Upper lobe of left lung (tissue), 6 donors: ENCODE measurements at regions not wholly inside any gene's neighbourhood (a gene's known extent, or its start where the extent isn't known, plus 50 kb on each side); places are given as distances from the start of the nearest gene placed in this dataset.

Source experiments
- ATAC-seq, 2 donors: fragments of 200-7000 bp; cut with Tn5 transposase; one replicate each; pipeline ENCODE4 v1.9.1; 2022; ENCODE audit warnings: mild to moderate bottlenecking in 2 of 2, moderate library complexity in 2 of 2; ENCODE audit not compliant: low FRiP score in 2 of 2
- DNase-seq, 2 donors: peaks; one replicate each; pipeline ENCODE4 v3.0.0-alpha.2; 2019 to 2020
- H3K27ac ChIP-seq, 4 donors: fragments of 200-600 bp; sonication (generic); one replicate each; pipeline ENCODE4 v1.5.1; 2016 to 2019
- H3K27me3 ChIP-seq, 4 donors: fragments of 200-600 bp; sonication (generic); one replicate each; pipeline ENCODE4 v1.5.1; 2017 to 2019
- H3K36me3 ChIP-seq, 4 donors: fragments of 200-600 bp; sonication (generic); one replicate each; pipeline ENCODE4 v1.5.1; 2016 to 2019
- H3K4me1 ChIP-seq, 4 donors: fragments of 200-600 bp; sonication (generic); one replicate each; pipeline ENCODE4 v1.5.1; 2018 to 2019
- H3K4me3 ChIP-seq, 4 donors: fragments of 200-600 bp; sonication (generic); one replicate each; pipeline ENCODE4 v1.5.1; 2017 to 2019; ENCODE audit warnings: mild to moderate bottlenecking in 2 of 4, moderate library complexity in 1 of 4
- H3K9me3 ChIP-seq, 4 donors: fragments of 200-600 bp; sonication (generic); one replicate each; pipeline ENCODE4 v1.5.1; 2018 to 2019
- EP300 ChIP-seq, 4 donors: sonication (generic); formaldehyde crosslinking; IDR thresholded peaks; one replicate each; pipeline ENCODE4 v1.5.1; 2017; ENCODE audit warnings: antibody characterized with exemption in 4 of 4, control low read depth in 2 of 4
- POLR2A ChIP-seq, 4 donors: fragments of 450-650 bp; IDR thresholded peaks; one replicate each; pipeline ENCODE4 v1.5.1; 2016 to 2017; ENCODE audit warnings: antibody characterized with exemption in 4 of 4, mild to moderate bottlenecking in 2 of 4
- POLR2AphosphoS5 ChIP-seq, 2 donors: sonication (generic); formaldehyde crosslinking; IDR thresholded peaks; one replicate each; pipeline ENCODE4 v1.5.1; 2017; ENCODE audit warnings: antibody characterized with exemption in 2 of 2
- WGBS, 2 donors: methylation state at CpG; one replicate each; pipeline ENCODE4 v1.1.5; 2017 to 2018; 5-methylcytosine and 5-hydroxymethylcytosine counted together
- TF ChIP-seq, protein P1 (sequence below), 6 experiments: fragments of 450-650 bp in 4 of 6; fragments of 200-600 bp in 2 of 6; sonication (generic) in 2 of 6; IDR thresholded peaks; one replicate each; pipeline ENCODE4 v1.5.1; 2016 to 2019; ENCODE audit warnings: antibody characterized with exemption in 6 of 6
- donor health status: DM: no; HTN: no; CAD: no; lungs with moderate emphysema.
- donor health status: DM: no; HTN: yes; CAD: no; lungs with severe emphysema.

DNA sequence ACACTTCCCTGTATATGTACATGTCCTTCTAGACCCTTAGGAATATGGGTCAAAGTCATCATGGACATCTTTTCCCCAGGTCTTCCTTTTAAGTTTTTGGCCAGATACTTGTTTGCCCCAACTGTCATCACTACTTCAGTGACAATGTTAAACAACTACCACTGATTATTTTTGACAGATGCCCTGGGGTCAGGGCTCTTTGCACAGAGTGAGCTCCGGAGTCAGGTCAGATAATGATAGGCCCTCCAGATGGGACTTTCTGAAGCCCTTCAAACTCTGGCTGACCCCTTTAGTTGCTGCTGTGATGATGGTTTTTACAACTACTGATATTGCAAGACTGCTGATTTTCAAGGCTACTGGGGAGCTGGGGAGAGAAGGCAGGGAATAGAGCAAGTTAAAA is 449.4 kb upstream of the HS6ST1 start:
- Histone ChIP-seq H3K4me1 (no peaks in the 10 kb centered on the region), H3K9me3 (no peaks in the 10 kb centered on the region), H3K27ac (no peak overlapping the region), H3K4me3 (no peak overlapping the region), H3K27me3 (no peaks in the 10 kb centered on the region), H3K36me3 (no peaks in the 10 kb centered on the region)
- WGBS, 2 donors = 85 to 87% methylated on average over 1 of the region's 1 CpG
- no peak for ATAC-seq
- DNase-seq = no peak
- TF ChIP-seq POLR2AphosphoS5 (IDR thresholded peaks at IDR 0.05) = no peak

DNA sequence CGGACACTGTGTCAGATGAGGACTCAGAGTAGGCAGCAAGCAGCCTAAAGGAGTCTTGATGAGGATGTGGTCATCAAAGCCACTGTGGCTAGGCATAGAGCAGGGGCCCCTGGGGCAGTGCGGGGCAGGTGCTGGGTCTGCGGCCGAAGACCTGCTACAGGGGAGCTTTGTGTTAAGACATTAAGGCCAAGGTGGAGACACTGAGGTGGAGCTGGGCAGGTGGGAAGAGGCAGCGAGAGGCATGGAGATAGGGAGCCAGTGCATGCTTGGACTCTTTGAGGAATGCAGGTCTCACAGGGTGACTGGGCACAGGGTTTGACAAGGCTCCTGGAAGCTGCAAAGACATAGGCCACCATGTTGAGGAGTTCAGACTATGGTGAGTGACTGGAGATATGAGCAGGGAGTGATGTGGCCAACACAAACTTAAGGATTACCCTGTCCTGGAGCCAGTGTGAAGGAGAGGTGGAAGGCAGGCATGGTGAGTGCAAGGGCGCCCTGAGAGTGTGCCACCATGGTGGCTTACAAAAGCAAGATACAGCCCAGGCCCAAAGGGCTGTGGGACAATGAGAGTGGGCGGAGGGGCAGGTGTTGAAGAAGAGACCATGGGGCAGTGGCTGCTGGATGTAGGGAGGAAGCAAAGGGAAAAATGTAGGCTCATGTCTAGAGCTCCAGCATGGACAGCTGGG is 450.9 kb upstream of the HS6ST1 start:
- no peak for ATAC-seq
- no peaks in the 10 kb centered on the region for H3K4me1 ChIP-seq
- 92 to 93% methylated on average over 7 of the region's 7 CpGs for WGBS, 2 donors
- H3K9me3 ChIP-seq = no peaks in the 10 kb centered on the region
- no peak for TF ChIP-seq POLR2A (IDR thresholded peaks at IDR 0.05)
- no peak for TF ChIP-seq EP300 (IDR thresholded peaks at IDR 0.05)
- TF ChIP-seq POLR2AphosphoS5 (IDR thresholded peaks at IDR 0.05) = no peak
- TF ChIP-seq, protein P1, sequence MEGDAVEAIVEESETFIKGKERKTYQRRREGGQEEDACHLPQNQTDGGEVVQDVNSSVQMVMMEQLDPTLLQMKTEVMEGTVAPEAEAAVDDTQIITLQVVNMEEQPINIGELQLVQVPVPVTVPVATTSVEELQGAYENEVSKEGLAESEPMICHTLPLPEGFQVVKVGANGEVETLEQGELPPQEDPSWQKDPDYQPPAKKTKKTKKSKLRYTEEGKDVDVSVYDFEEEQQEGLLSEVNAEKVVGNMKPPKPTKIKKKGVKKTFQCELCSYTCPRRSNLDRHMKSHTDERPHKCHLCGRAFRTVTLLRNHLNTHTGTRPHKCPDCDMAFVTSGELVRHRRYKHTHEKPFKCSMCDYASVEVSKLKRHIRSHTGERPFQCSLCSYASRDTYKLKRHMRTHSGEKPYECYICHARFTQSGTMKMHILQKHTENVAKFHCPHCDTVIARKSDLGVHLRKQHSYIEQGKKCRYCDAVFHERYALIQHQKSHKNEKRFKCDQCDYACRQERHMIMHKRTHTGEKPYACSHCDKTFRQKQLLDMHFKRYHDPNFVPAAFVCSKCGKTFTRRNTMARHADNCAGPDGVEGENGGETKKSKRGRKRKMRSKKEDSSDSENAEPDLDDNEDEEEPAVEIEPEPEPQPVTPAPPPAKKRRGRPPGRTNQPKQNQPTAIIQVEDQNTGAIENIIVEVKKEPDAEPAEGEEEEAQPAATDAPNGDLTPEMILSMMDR (IDR thresholded peaks at IDR 0.05) = no peak
- no peaks in the 10 kb centered on the region for H3K27me3 ChIP-seq
- no peaks in the 10 kb centered on the region for H3K36me3 ChIP-seq
- peak in 1 of 2 donors; percentile 47 for DNase-seq
- no peak overlapping the region for H3K4me3 ChIP-seq
- no peak overlapping the region for H3K27ac ChIP-seq

DNA sequence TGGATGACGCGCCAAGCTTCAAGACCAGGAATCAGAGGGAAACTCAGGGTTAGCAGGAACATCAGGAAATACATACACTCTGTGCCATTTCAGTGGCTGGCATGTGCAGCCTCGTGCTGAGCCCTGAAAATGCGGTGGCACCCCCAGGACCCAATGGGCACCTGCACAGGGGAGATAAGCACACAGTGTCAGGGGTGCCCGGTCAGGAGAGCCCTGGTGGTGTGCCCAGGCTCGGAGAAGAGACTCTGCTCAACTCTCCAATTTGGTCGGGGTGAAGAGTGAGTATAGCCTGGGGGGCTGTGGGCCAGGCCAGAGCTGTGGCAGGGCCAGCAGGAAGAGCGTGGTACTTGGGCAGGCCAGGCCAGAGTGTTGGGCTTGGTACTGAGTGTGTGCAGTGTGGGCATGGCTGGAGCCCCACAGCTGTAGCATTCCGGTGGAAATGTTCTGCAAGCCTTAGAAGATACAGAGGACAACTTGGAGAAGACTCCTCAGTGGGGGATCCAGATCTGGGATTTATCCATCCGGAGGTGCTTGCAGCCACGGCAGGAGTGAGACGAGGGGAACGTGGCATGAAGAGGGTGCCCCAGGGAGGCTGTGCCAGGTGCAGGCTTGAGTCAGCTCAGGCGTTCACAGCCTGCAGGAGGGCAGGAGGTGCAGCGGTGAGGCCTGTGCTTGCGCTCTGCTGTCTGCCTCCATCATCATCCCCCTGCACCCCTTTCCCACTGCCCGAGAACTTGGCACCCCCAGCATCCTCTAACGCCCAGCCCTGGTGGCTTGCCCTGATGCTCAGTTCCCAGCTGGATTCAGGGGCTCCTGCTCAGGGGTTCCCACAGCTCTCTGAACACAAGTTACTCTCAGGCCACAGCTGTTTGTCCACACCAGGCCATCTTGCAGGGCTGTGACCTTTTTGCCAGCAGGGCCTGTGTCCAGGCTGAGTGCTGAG is 451.7 kb upstream of the HS6ST1 start:
- Histone ChIP-seq H3K27ac (no peak overlapping the region), H3K4me3 (no peak overlapping the region), H3K9me3 (no peaks in the 10 kb centered on the region), H3K27me3 (no peaks in the 10 kb centered on the region), H3K36me3 (no peaks in the 10 kb centered on the region), H3K4me1 (no peaks in the 10 kb centered on the region)
- ATAC-seq (peak in 1 of 2 donors; percentile 48), DNase-seq (peak; percentile 16 to 42)
- no peak for TF ChIP-seq POLR2A (IDR thresholded peaks at IDR 0.05)
- no peak for TF ChIP-seq EP300 (IDR thresholded peaks at IDR 0.05)
- TF ChIP-seq POLR2AphosphoS5 (IDR thresholded peaks at IDR 0.05) = no peak
- TF ChIP-seq, protein P1 (IDR thresholded peaks at IDR 0.05) = no peak
- WGBS, 2 donors = 90 to 95% methylated on average over 16 to 17 of the region's 18 CpGs

DNA sequence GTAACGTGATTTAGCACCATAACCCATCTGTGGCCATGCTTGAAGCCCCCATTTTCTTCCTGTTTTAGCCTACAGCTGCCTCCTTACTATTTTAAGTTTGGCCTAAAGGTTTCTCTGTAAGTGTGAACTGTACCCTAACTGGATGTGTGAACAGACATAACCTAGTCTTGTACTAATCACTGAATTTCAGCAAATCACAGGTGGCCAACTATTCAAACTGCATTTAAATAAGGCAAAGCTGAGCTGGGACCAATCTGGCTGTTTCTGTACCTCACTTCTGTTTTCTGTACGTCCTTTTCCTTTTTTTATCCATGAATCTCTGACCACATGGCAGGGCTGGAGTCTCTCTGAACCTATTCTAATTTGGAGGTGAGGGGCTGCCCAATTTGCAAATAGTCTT is 452.7 kb upstream of the HS6ST1 start:
- H3K4me1 ChIP-seq = no peaks in the 10 kb centered on the region
- H3K36me3 ChIP-seq = no peaks in the 10 kb centered on the region
- no peaks in the 10 kb centered on the region for H3K27me3 ChIP-seq
- no peak overlapping the region for H3K4me3 ChIP-seq
- ATAC-seq = no peak
- no peak overlapping the region for H3K27ac ChIP-seq
- H3K9me3 ChIP-seq = no peaks in the 10 kb centered on the region
- TF ChIP-seq, protein P1 (IDR thresholded peaks at IDR 0.05) = no peak
- no peak for TF ChIP-seq POLR2A (IDR thresholded peaks at IDR 0.05)
- TF ChIP-seq POLR2AphosphoS5 (IDR thresholded peaks at IDR 0.05) = no peak
- TF ChIP-seq EP300 (IDR thresholded peaks at IDR 0.05) = no peak
- WGBS, 2 donors = 70 to 77% methylated on average over 2 of the region's 2 CpGs
- no peak for DNase-seq

DNA sequence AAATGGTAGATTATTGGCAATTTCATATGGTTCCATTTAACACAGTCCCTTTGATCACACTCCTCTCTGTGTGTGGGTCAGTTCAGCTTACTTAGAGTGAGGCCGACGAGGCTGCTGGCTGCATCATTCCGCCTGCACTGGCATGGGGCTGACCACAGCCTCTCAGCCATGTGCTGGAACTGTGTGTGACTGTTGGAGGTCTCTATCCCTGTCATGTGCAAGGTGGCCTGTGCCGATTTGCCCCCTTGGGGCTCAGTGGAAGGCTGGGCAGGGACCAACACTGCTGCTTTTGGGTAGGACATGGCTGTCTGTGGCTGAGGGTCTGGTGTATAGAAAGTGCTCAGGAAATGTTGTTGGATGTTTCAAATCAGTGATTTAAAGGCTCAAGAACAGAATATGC is 454.0 kb upstream of the HS6ST1 start:
- Histone ChIP-seq H3K27ac (no peak overlapping the region), H3K4me1 (no peaks in the 10 kb centered on the region), H3K4me3 (no peak overlapping the region), H3K27me3 (no peaks in the 10 kb centered on the region), H3K9me3 (no peaks in the 10 kb centered on the region), H3K36me3 (no peaks in the 10 kb centered on the region)
- ATAC-seq = no peak
- DNase-seq = peak in 1 of 2 donors; percentile 10
- 84 to 90% methylated on average over 3 to 4 of the region's 4 CpGs for WGBS, 2 donors
- TF ChIP-seq POLR2AphosphoS5 (IDR thresholded peaks at IDR 0.05) (no peak), EP300 (IDR thresholded peaks at IDR 0.05) (no peak), POLR2A (IDR thresholded peaks at IDR 0.05) (no peak)
- TF ChIP-seq, protein P1 (IDR thresholded peaks at IDR 0.05) = no peak
